ENCODE measurements at regions not wholly inside any gene's neighbourhood (a gene's known extent, or its start where the extent isn't known, plus 50 kb on each side); places are given as distances from the start of the nearest gene placed in this dataset.

GRCh38 chr1:184329962-184330868 is 56.6 kb upstream of the C1orf21 start:
- TF ChIP-seq CTCF (IDR thresholded peaks at IDR 0.05): no peak
- no peak for TF ChIP-seq EZH2 (IDR thresholded peaks at IDR 0.05; ENCODE audit: borderline replicate concordance, insufficient read depth, low read depth, low read length, poor library complexity, severe bottlenecking)
